NCI-H345 (cell line): ENCODE measurements at regions not wholly inside any gene's neighbourhood (a gene's known extent, or its start where the extent isn't known, plus 50 kb on each side); places are given as distances from the start of the nearest gene placed in this dataset.

Source experiments
- DNase-seq: peaks from one replicate; lab custom pipeline; 2025; lab: John Stamatoyannopoulos, UW

- DNase-seq, result no peak
Measured at GRCh38 chr11:130711193-130711592, 205.1 kb downstream of the SNX19 start.

- no peak for DNase-seq
Measured at GRCh38 chr11:130712480-130712879, 203.8 kb downstream of the SNX19 start.

GRCh38 chr11:130715085-130715876 lies 201.0 kb downstream of the SNX19 start:
- no peak for DNase-seq

GRCh38 chr11:130715877-130716220 lies 200.4 kb downstream of the SNX19 start:
- DNase-seq, result no peak

GRCh38 chr11:130718120-130718519 lies 198.2 kb downstream of the SNX19 start:
- no peak for DNase-seq

- DNase-seq, result no peak
Measured at GRCh38 chr11:130719220-130719915, 196.9 kb downstream of the SNX19 start.

GRCh38 chr11:130720232-130721022 lies 195.9 kb downstream of the SNX19 start:
- DNase-seq, result no peak

- no peak for DNase-seq
Measured at GRCh38 chr11:130721023-130721681, 195.1 kb downstream of the SNX19 start.

GRCh38 chr11:130721736-130722135 lies 194.5 kb downstream of the SNX19 start:
- DNase-seq, result no peak

- no peak for DNase-seq
Measured at GRCh38 chr11:130722401-130722800, 193.9 kb downstream of the SNX19 start.

GRCh38 chr11:130725421-130726233 lies 190.7 kb downstream of the SNX19 start:
- DNase-seq, result no peak

- no peak for DNase-seq
Measured at GRCh38 chr11:130726234-130727037, 189.8 kb downstream of the SNX19 start.

GRCh38 chr11:130727157-130728119 lies 188.8 kb downstream of the SNX19 start:
- no peak for DNase-seq

GRCh38 chr11:130728185-130729180 lies 187.8 kb downstream of the SNX19 start:
- no peak for DNase-seq

GRCh38 chr11:130729193-130729592 lies 187.1 kb downstream of the SNX19 start:
- DNase-seq, result no peak

- no peak for DNase-seq
Measured at GRCh38 chr11:130729678-130730300, 186.5 kb downstream of the SNX19 start.

- no peak for DNase-seq
Measured at GRCh38 chr11:130731401-130731800, 184.9 kb downstream of the SNX19 start.

- DNase-seq, result no peak
Measured at GRCh38 chr11:130732476-130732875, 183.8 kb downstream of the SNX19 start.
